ENCODE measurements at regions not wholly inside any gene's neighbourhood (a gene's known extent, or its start where the extent isn't known, plus 50 kb on each side); places are given as distances from the start of the nearest gene placed in this dataset.

DNA sequence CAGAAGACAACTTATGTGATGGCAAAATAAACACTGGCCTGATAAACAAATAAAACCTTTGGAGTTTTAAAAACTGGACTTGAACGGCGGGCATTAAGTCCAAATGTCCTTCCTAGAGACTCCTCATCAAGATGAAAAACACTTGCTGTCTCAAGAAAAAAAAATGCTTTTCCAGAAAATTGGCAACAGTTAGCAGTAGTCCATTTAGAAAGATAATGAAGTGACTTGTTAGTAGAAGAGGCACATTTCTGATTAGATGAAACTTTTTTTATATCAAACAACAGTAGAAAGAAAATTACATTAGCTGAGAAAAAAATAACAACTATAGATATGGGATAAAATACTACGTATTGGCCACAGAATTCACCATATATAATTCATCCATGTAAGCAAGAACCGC is 1750.7 kb upstream of the PCDH20 start:
- TF ChIP-seq, protein P1, sequence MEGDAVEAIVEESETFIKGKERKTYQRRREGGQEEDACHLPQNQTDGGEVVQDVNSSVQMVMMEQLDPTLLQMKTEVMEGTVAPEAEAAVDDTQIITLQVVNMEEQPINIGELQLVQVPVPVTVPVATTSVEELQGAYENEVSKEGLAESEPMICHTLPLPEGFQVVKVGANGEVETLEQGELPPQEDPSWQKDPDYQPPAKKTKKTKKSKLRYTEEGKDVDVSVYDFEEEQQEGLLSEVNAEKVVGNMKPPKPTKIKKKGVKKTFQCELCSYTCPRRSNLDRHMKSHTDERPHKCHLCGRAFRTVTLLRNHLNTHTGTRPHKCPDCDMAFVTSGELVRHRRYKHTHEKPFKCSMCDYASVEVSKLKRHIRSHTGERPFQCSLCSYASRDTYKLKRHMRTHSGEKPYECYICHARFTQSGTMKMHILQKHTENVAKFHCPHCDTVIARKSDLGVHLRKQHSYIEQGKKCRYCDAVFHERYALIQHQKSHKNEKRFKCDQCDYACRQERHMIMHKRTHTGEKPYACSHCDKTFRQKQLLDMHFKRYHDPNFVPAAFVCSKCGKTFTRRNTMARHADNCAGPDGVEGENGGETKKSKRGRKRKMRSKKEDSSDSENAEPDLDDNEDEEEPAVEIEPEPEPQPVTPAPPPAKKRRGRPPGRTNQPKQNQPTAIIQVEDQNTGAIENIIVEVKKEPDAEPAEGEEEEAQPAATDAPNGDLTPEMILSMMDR (IDR thresholded peaks at IDR 0.05): no peak
- TF ChIP-seq POLR2A (IDR thresholded peaks at IDR 0.05): no peak

All from gastroesophageal sphincter (tissue), 3 donors.